Myocyte (in vitro differentiated cells): ENCODE measurements at regions not wholly inside any gene's neighbourhood (a gene's known extent, or its start where the extent isn't known, plus 50 kb on each side); places are given as distances from the start of the nearest gene placed in this dataset.

Source experiments
- DNase-seq: peaks from one replicate; pipeline ENCODE4 v3.0.0-alpha.2; 2012; ENCODE audit warnings: low read depth

GRCh38 chr17:33473061-33473460 lies 180.0 kb upstream of the ASIC2 start:
- no peak for DNase-seq

- DNase-seq, result no peak
Measured at GRCh38 chr17:33474789-33475188, 181.7 kb upstream of the ASIC2 start.

GRCh38 chr17:33475594-33475993 lies 182.5 kb upstream of the ASIC2 start:
- DNase-seq, result no peak

- DNase-seq, result no peak
Measured at GRCh38 chr17:33481652-33482051, 188.6 kb upstream of the ASIC2 start.

GRCh38 chr17:33482636-33483035 lies 189.5 kb upstream of the ASIC2 start:
- DNase-seq, result peak; percentile 59

GRCh38 chr17:33484559-33484958 lies 191.5 kb upstream of the ASIC2 start:
- no peak for DNase-seq

- DNase-seq, result no peak
Measured at GRCh38 chr17:33486135-33486885, 193.2 kb upstream of the ASIC2 start.

- DNase-seq, result peak; percentile 36
Measured at GRCh38 chr17:33487187-33487879, 194.2 kb upstream of the ASIC2 start.

GRCh38 chr17:33491871-33492481 lies 198.9 kb upstream of the ASIC2 start:
- DNase-seq, result no peak

- peak; percentile 50 for DNase-seq
Measured at GRCh38 chr17:33492731-33493265, 199.7 kb upstream of the ASIC2 start.

GRCh38 chr17:33493566-33493965 lies 200.5 kb upstream of the ASIC2 start:
- DNase-seq, result peak; percentile 51

GRCh38 chr17:33494151-33494550 lies 201.1 kb upstream of the ASIC2 start:
- DNase-seq, result no peak

GRCh38 chr17:33497623-33498022 lies 204.5 kb upstream of the ASIC2 start:
- DNase-seq, result no peak

- no peak for DNase-seq
Measured at GRCh38 chr17:33498069-33498468, 205.0 kb upstream of the ASIC2 start.

- no peak for DNase-seq
Measured at GRCh38 chr17:33499040-33499439, 205.9 kb upstream of the ASIC2 start.

- DNase-seq, result no peak
Measured at GRCh38 chr17:33500151-33500550, 207.1 kb upstream of the ASIC2 start.

GRCh38 chr17:33501185-33501584 lies 208.1 kb upstream of the ASIC2 start:
- DNase-seq, result no peak

- DNase-seq, result no peak
Measured at GRCh38 chr17:33504571-33504970, 211.5 kb upstream of the ASIC2 start.

GRCh38 chr17:33506889-33507650 lies 214.0 kb upstream of the ASIC2 start:
- DNase-seq, result no peak

- DNase-seq, result no peak
Measured at GRCh38 chr17:33508215-33508614, 215.1 kb upstream of the ASIC2 start.

GRCh38 chr17:33509331-33509730 lies 216.2 kb upstream of the ASIC2 start:
- DNase-seq, result peak; percentile 22
